CD8-positive, alpha-beta memory T cell (primary cell): ENCODE measurements at regions not wholly inside any gene's neighbourhood (a gene's known extent, or its start where the extent isn't known, plus 50 kb on each side); places are given as distances from the start of the nearest gene placed in this dataset.
"Not testable (repeated sequence)": the region's sequence is repeated elsewhere in the genome, so short reads cannot be mapped to it uniquely, and the experiment has no call there.

Experiments
- CTCF ChIA-PET: fragments of 350-600 bp; sonication (Branson Sonifier 250); formaldehyde crosslinking; loops from one replicate; lab custom pipeline; 2021; ENCODE audit warnings: antibody characterized with exemption; lab: Charles Lee
- POLR2A ChIA-PET: fragments of 350-600 bp; sonication (Branson Sonifier 250); formaldehyde crosslinking; loops from one replicate; lab custom pipeline; 2021; ENCODE audit warnings: antibody characterized with exemption; lab: Charles Lee
- DNase-seq, 5 donors: peaks; one replicate each; pipeline versions ENCODE4 v3.0.0 to v3.0.0-alpha.2; 2020 to 2022; ENCODE audit warnings: mixed read lengths in 1 of 5
- H3K27ac ChIP-seq: one replicate; pipeline ENCODE4 v1.7.0; 2013; ENCODE audit warnings: low read depth, mild to moderate bottlenecking, low read length, moderate library complexity
- H3K27me3 ChIP-seq: 2 replicates; pipeline ENCODE4 v1.7.0; 2013; ENCODE audit warnings: low read length, mild to moderate bottlenecking; ENCODE audit not compliant: insufficient read depth, poor library complexity, severe bottlenecking
- H3K36me3 ChIP-seq: 2 replicates; pipeline ENCODE4 v1.7.0; 2013; ENCODE audit warnings: mild to moderate bottlenecking, low read length, moderate library complexity; ENCODE audit not compliant: insufficient read depth
- H3K4me1 ChIP-seq: 2 replicates; pipeline ENCODE4 v1.7.0; 2013; ENCODE audit warnings: mild to moderate bottlenecking, low read length, moderate library complexity; ENCODE audit not compliant: insufficient read depth
- H3K4me3 ChIP-seq: 2 replicates; pipeline ENCODE4 v1.7.0; 2013; ENCODE audit warnings: mild to moderate bottlenecking, low read length
- H3K9me3 ChIP-seq: 2 replicates; pipeline ENCODE4 v1.7.0; 2013; ENCODE audit warnings: mild to moderate bottlenecking, low read length
- H3K27ac Mint-ChIP-seq, 8 donors: one replicate each; pipeline ENCODE4 v1.8.0; 2020 to 2021; ENCODE audit warnings: mixed read lengths in 8 of 8, mild to moderate bottlenecking in 6 of 8, inconsistent platforms in 3 of 8, moderate library complexity in 3 of 8
- H3K27me3 Mint-ChIP-seq, 2 donors: one replicate each; pipeline ENCODE4 v1.8.0; 2020 to 2021; ENCODE audit warnings: mixed read lengths in 2 of 2, mild to moderate bottlenecking in 1 of 2, moderate library complexity in 1 of 2
- H3K36me3 Mint-ChIP-seq, 3 donors: one replicate each; pipeline ENCODE4 v1.8.0; 2020 to 2021; ENCODE audit warnings: mixed read lengths in 3 of 3, inconsistent platforms in 1 of 3, mild to moderate bottlenecking in 1 of 3
- H3K4me1 Mint-ChIP-seq, 3 donors: one replicate each; pipeline ENCODE4 v1.8.0; 2020 to 2021; ENCODE audit warnings: mixed read lengths in 3 of 3, inconsistent platforms in 1 of 3, mild to moderate bottlenecking in 1 of 3
- H3K4me3 Mint-ChIP-seq, 7 donors: one replicate each; pipeline ENCODE4 v1.8.0; 2020 to 2021; ENCODE audit warnings: mixed read lengths in 7 of 7, mild to moderate bottlenecking in 6 of 7, moderate library complexity in 4 of 7, inconsistent platforms in 2 of 7
- H3K9me3 Mint-ChIP-seq, 5 donors: one replicate each; pipeline ENCODE4 v1.8.0; 2020 to 2022; ENCODE audit warnings: mixed read lengths in 5 of 5, mild to moderate bottlenecking in 3 of 5, moderate library complexity in 2 of 5, inconsistent platforms in 1 of 5

- H3K4me1 ChIP-seq, H3K9me3 ChIP-seq, H3K27ac Mint-ChIP-seq, H3K4me3 Mint-ChIP-seq, H3K36me3 Mint-ChIP-seq, CTCF ChIA-PET, H3K4me1 Mint-ChIP-seq, H3K36me3 ChIP-seq, H3K27me3 Mint-ChIP-seq, H3K9me3 Mint-ChIP-seq, DNase-seq, POLR2A ChIA-PET, H3K4me3 ChIP-seq, H3K27me3 ChIP-seq, H3K27ac ChIP-seq: not testable (repeated sequence)
Measured at GRCh38 chr2:95770726-95771125, 178.9 kb downstream of the TRIM43 start.

- H3K4me1 Mint-ChIP-seq, CTCF ChIA-PET, POLR2A ChIA-PET: not testable (repeated sequence)
Measured at GRCh38 chr2:95774322-95775192, 182.8 kb downstream of the TRIM43 start.

GRCh38 chr2:95775193-95775531 is 183.4 kb downstream of the TRIM43 start:
- H3K36me3 ChIP-seq, H3K9me3 Mint-ChIP-seq, H3K36me3 Mint-ChIP-seq, H3K4me1 Mint-ChIP-seq, H3K9me3 ChIP-seq, H3K4me1 ChIP-seq, H3K4me3 ChIP-seq, H3K27ac Mint-ChIP-seq, H3K27me3 Mint-ChIP-seq, H3K27me3 ChIP-seq, H3K27ac ChIP-seq, CTCF ChIA-PET, DNase-seq, POLR2A ChIA-PET, H3K4me3 Mint-ChIP-seq: not testable (repeated sequence)

More at GRCh38 chr2:95774322-95775192, 182.8 kb downstream of the TRIM43 start:
- not testable (repeated sequence) for H3K27ac Mint-ChIP-seq, H3K27me3 ChIP-seq, H3K9me3 ChIP-seq, H3K27ac ChIP-seq, H3K4me1 ChIP-seq, H3K4me3 ChIP-seq, H3K36me3 Mint-ChIP-seq, H3K4me3 Mint-ChIP-seq, H3K27me3 Mint-ChIP-seq, H3K36me3 ChIP-seq, DNase-seq, H3K9me3 Mint-ChIP-seq
